Sigmoid colon (tissue), 4 donors: ENCODE measurements at regions not wholly inside any gene's neighbourhood (a gene's known extent, or its start where the extent isn't known, plus 50 kb on each side); places are given as distances from the start of the nearest gene placed in this dataset.

Source experiments
- CTCF ChIP-seq, 4 experiments: fragments of 450-650 bp in 3 of 4; fragments of 200-600 bp in 1 of 4; IDR thresholded peaks; one replicate each; pipeline ENCODE4 v1.5.1; 2016 to 2019; ENCODE audit warnings: antibody characterized with exemption in 4 of 4, mild to moderate bottlenecking in 3 of 4, moderate library complexity in 2 of 4
- POLR2AphosphoS5 ChIP-seq, 4 donors: sonication (generic); formaldehyde crosslinking; IDR thresholded peaks; one replicate each; pipeline ENCODE4 v1.6.1; 2017; ENCODE audit warnings: antibody characterized with exemption in 4 of 4

- no peak for TF ChIP-seq CTCF (IDR thresholded peaks at IDR 0.05)
- no peak for TF ChIP-seq POLR2AphosphoS5 (IDR thresholded peaks at IDR 0.05)
These were observed 154.6 kb downstream of the OSR1 start for GRCh38 chr2:19203866-19204265.
